GM21723 (cell line): ENCODE measurements at regions not wholly inside any gene's neighbourhood (a gene's known extent, or its start where the extent isn't known, plus 50 kb on each side); places are given as distances from the start of the nearest gene placed in this dataset.

Source experiments
- ATAC-seq: cut with Tn5 transposase; IDR thresholded peaks from one replicate; pipeline ENCODE4 v1.9.1; 2021; ENCODE audit warnings: mild to moderate bottlenecking, moderate library complexity; ENCODE audit not compliant: unreplicated experiment

- ATAC-seq = no peak
Measured at GRCh38 chr2:128901572-128902391, 583.1 kb upstream of the HS6ST1 start.

- no peak for ATAC-seq
Measured at GRCh38 chr2:128903637-128904036, 585.0 kb upstream of the HS6ST1 start.

- no peak for ATAC-seq
Measured at GRCh38 chr2:128911276-128911675, 592.6 kb upstream of the HS6ST1 start.

GRCh38 chr2:128914320-128914719, 595.7 kb upstream of the HS6ST1 start:
- ATAC-seq = no peak

- ATAC-seq = no peak
Measured at GRCh38 chr2:128921751-128922150, 603.1 kb upstream of the HS6ST1 start.

- no peak for ATAC-seq
Measured at GRCh38 chr2:128922154-128922553, 603.5 kb upstream of the HS6ST1 start.

GRCh38 chr2:128925631-128926030, 607.0 kb upstream of the HS6ST1 start:
- no peak for ATAC-seq

- ATAC-seq = no peak
Measured at GRCh38 chr2:128930101-128930500, 611.4 kb upstream of the HS6ST1 start.

GRCh38 chr2:128940378-128940777, 621.7 kb upstream of the HS6ST1 start:
- no peak for ATAC-seq

- no peak for ATAC-seq
Measured at GRCh38 chr2:128941751-128942150, 623.1 kb upstream of the HS6ST1 start.

GRCh38 chr2:128949360-128949759, 630.7 kb upstream of the HS6ST1 start:
- no peak for ATAC-seq

- no peak for ATAC-seq
Measured at GRCh38 chr2:128950758-128951157, 632.1 kb upstream of the HS6ST1 start.

- no peak for ATAC-seq
Measured at GRCh38 chr2:128958241-128958640, 639.6 kb upstream of the HS6ST1 start.

GRCh38 chr2:128967646-128968045, 649.0 kb upstream of the HS6ST1 start:
- ATAC-seq = no peak

GRCh38 chr2:128969374-128969773, 650.7 kb upstream of the HS6ST1 start:
- ATAC-seq = no peak

- ATAC-seq = no peak
Measured at GRCh38 chr2:128970332-128971116, 651.9 kb upstream of the HS6ST1 start.

- ATAC-seq = no peak
Measured at GRCh38 chr2:128973566-128973965, 654.9 kb upstream of the HS6ST1 start.

- ATAC-seq = no peak
Measured at GRCh38 chr2:128978212-128978611, 659.5 kb upstream of the HS6ST1 start.

GRCh38 chr2:128979182-128979581, 660.5 kb upstream of the HS6ST1 start:
- ATAC-seq = no peak

GRCh38 chr2:128980475-128980874, 661.8 kb upstream of the HS6ST1 start:
- no peak for ATAC-seq

GRCh38 chr2:128981353-128981752, 662.7 kb upstream of the HS6ST1 start:
- ATAC-seq = no peak

GRCh38 chr2:128982001-128982400, 663.3 kb upstream of the HS6ST1 start:
- no peak for ATAC-seq
